HEK293T (cell line): ENCODE measurements at regions not wholly inside any gene's neighbourhood (a gene's known extent, or its start where the extent isn't known, plus 50 kb on each side); places are given as distances from the start of the nearest gene placed in this dataset.

Source experiments
- CTCF ChIA-PET: fragments of 350-600 bp; formaldehyde crosslinking; extraction: SDS; loops from one replicate; lab custom pipeline; 2021; ENCODE audit warnings: antibody characterized with exemption, inconsistent platforms; lab: Yijun Ruan, JAX
- POLR2A ChIA-PET: fragments of 350-600 bp; formaldehyde crosslinking; extraction: SDS; loops from one replicate; lab custom pipeline; 2020; ENCODE audit warnings: antibody characterized with exemption, inconsistent platforms; lab: Yijun Ruan, JAX
- DNase-seq: peaks from one replicate; pipeline ENCODE4 v3.0.0; 2012; ENCODE audit warnings: mixed read lengths; ENCODE audit errors: extremely low spot score
- ARNT ChIP-seq: fragments of 450-650 bp; IDR thresholded peaks from 2 replicates; pipeline ENCODE4 v1.6.1; 2017; ENCODE audit warnings: mild to moderate bottlenecking
- BHLHE40 ChIP-seq: fragments of 450-650 bp; IDR thresholded peaks from 2 replicates; pipeline ENCODE4 v1.6.1; 2016; ENCODE audit warnings: mild to moderate bottlenecking, moderate library complexity, borderline replicate concordance
- CTBP1 ChIP-seq: fragments of 450-650 bp; IDR thresholded peaks from 2 replicates; pipeline ENCODE4 v1.6.1; 2016; ENCODE audit warnings: borderline replicate concordance
- ELF4 ChIP-seq: fragments of 450-650 bp; IDR thresholded peaks from 2 replicates; pipeline ENCODE4 v1.6.1; 2017; ENCODE audit warnings: antibody characterized with exemption
- FOXA1 ChIP-seq: fragments of 450-650 bp; IDR thresholded peaks from 2 replicates; pipeline ENCODE4 v1.6.1; 2016; ENCODE audit warnings: mild to moderate bottlenecking
- FOXK2 ChIP-seq: fragments of 450-650 bp; IDR thresholded peaks from 2 replicates; pipeline ENCODE4 v1.6.1; 2016; ENCODE audit warnings: mild to moderate bottlenecking
- FOXM1 ChIP-seq: fragments of 450-650 bp; IDR thresholded peaks from 2 replicates; pipeline ENCODE4 v1.6.1; 2017; ENCODE audit warnings: mild to moderate bottlenecking, borderline replicate concordance
- HDGF ChIP-seq: fragments of 450-650 bp; IDR thresholded peaks from 2 replicates; pipeline ENCODE4 v1.6.1; 2017; ENCODE audit warnings: antibody characterized with exemption, borderline replicate concordance
- L3MBTL2 ChIP-seq: fragments of 450-650 bp; conservative IDR thresholded peaks from 2 replicates; pipeline ENCODE4 v1.6.1; 2016; ENCODE audit warnings: mild to moderate bottlenecking
- LEF1 ChIP-seq: fragments of 450-650 bp; IDR thresholded peaks from 2 replicates; pipeline ENCODE4 v1.6.1; 2017; ENCODE audit warnings: mild to moderate bottlenecking, borderline replicate concordance
- NFRKB ChIP-seq: fragments of 450-650 bp; IDR thresholded peaks from 2 replicates; pipeline ENCODE4 v1.6.1; 2016; ENCODE audit warnings: mild to moderate bottlenecking, moderate library complexity
- SP1 ChIP-seq: fragments of 450-650 bp; IDR thresholded peaks from 2 replicates; pipeline ENCODE4 v1.6.1; 2017
- SUZ12 ChIP-seq: fragments of 450-650 bp; IDR thresholded peaks from 2 replicates; pipeline ENCODE4 v1.6.1; 2016; ENCODE audit warnings: mild to moderate bottlenecking
- TARDBP ChIP-seq: fragments of 450-650 bp; IDR thresholded peaks from 2 replicates; pipeline ENCODE4 v1.6.1; 2016
- ZNF384 ChIP-seq: fragments of 450-650 bp; IDR thresholded peaks from 2 replicates; pipeline ENCODE4 v1.6.1; 2016
- TF ChIP-seq, protein P1 (sequence below): fragments of 450-650 bp; IDR thresholded peaks from 2 replicates; pipeline ENCODE4 v1.6.1; 2016

GRCh38 chrX:9285342-9285771 is 179.5 kb upstream of the TBL1X start:
- no peak for DNase-seq
- ChIA-PET CTCF (no interaction called here), POLR2A (no interaction called here)
- TF ChIP-seq, protein P1, sequence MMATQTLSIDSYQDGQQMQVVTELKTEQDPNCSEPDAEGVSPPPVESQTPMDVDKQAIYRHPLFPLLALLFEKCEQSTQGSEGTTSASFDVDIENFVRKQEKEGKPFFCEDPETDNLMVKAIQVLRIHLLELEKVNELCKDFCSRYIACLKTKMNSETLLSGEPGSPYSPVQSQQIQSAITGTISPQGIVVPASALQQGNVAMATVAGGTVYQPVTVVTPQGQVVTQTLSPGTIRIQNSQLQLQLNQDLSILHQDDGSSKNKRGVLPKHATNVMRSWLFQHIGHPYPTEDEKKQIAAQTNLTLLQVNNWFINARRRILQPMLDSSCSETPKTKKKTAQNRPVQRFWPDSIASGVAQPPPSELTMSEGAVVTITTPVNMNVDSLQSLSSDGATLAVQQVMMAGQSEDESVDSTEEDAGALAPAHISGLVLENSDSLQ: no peak
- TF ChIP-seq ZNF384: no peak
- TF ChIP-seq L3MBTL2: no peak
- TF ChIP-seq SUZ12: no peak
- TF ChIP-seq LEF1: no peak
- no peak for TF ChIP-seq ARNT
- no peak for TF ChIP-seq FOXM1
- no peak for TF ChIP-seq BHLHE40
- TF ChIP-seq ELF4: no peak
- no peak for TF ChIP-seq NFRKB
- no peak for TF ChIP-seq SP1
- no peak for TF ChIP-seq HDGF
- no peak for TF ChIP-seq TARDBP
- TF ChIP-seq FOXA1: no peak
- TF ChIP-seq CTBP1: no peak
- TF ChIP-seq FOXK2: no peak

GRCh38 chrX:9286234-9286633 is 178.6 kb upstream of the TBL1X start:
- no peak for TF ChIP-seq HDGF
- no peak for TF ChIP-seq BHLHE40
- TF ChIP-seq TARDBP: no peak
- no peak for TF ChIP-seq LEF1
- TF ChIP-seq, protein P1: no peak
- no peak for TF ChIP-seq ARNT
- no peak for TF ChIP-seq SUZ12
- no peak for TF ChIP-seq CTBP1
- TF ChIP-seq NFRKB: no peak
- no peak for TF ChIP-seq FOXM1
- no peak for TF ChIP-seq FOXK2
- TF ChIP-seq ELF4: no peak
- no peak for TF ChIP-seq SP1
- DNase-seq: no peak
- ChIA-PET POLR2A (no interaction called here), CTCF (no interaction called here)

- POLR2A ChIA-PET: no interaction called here
- no peak for TF ChIP-seq SP1
- TF ChIP-seq FOXA1: no peak
- TF ChIP-seq ZNF384: no peak
- no peak for TF ChIP-seq CTBP1
- TF ChIP-seq LEF1: no peak
- no peak for TF ChIP-seq FOXK2
- no peak for TF ChIP-seq NFRKB
- no peak for TF ChIP-seq L3MBTL2
- no peak for TF ChIP-seq SUZ12
- TF ChIP-seq TARDBP: no peak
- no peak for TF ChIP-seq FOXM1
- TF ChIP-seq, protein P1: no peak
- TF ChIP-seq ELF4: no peak
- TF ChIP-seq HDGF: no peak
- no peak for TF ChIP-seq BHLHE40
- peak; percentile 19 for DNase-seq
- CTCF ChIA-PET: no interaction called here
Observed at GRCh38 chrX:9291629-9292028, 173.2 kb upstream of the TBL1X start.

DNA sequence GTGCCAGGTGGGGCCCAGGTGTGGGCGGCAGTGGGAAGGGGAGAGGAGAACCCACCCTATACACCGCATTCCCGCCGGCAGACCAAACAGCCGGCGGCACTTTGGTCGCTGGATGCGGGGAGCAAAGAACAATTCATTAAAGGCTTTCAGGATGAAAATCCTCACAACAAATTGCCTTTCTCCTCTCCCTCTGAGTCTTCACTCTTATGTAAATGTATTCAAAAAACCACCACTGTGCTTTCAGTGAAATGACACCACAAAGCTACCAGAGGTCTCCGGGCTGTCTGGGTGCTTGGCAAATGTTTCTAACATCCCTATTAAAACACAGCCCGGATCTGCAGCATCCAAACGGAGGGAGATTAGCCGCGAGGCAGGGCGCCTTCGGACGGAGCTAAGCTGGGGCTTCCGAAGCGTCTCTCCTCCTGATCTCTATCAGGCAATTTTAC is 171.8 kb upstream of the TBL1X start:
- DNase-seq: no peak
- ChIA-PET CTCF (no interaction called here), POLR2A (no interaction called here)
- TF ChIP-seq ARNT (no peak), HDGF (no peak), FOXA1 (no peak), BHLHE40 (no peak), LEF1 (no peak), L3MBTL2 (no peak), SUZ12 (no peak), FOXK2 (no peak), ZNF384 (no peak), TARDBP (no peak), ELF4 (no peak), FOXM1 (no peak), CTBP1 (no peak), SP1 (no peak), NFRKB (no peak)
- TF ChIP-seq, protein P1: no peak

- CTCF ChIA-PET: no interaction called here
- no peak for TF ChIP-seq SUZ12
- no peak for TF ChIP-seq ARNT
- TF ChIP-seq FOXK2: no peak
- TF ChIP-seq FOXM1: no peak
- no peak for TF ChIP-seq CTBP1
- no peak for TF ChIP-seq TARDBP
- TF ChIP-seq HDGF: no peak
- TF ChIP-seq SP1: no peak
- TF ChIP-seq ZNF384: no peak
- TF ChIP-seq LEF1: no peak
- no peak for DNase-seq
- POLR2A ChIA-PET: no interaction called here
Observed at GRCh38 chrX:9293903-9294302, 171.0 kb upstream of the TBL1X start.

- no peak for TF ChIP-seq FOXM1
- no peak for TF ChIP-seq FOXK2
- TF ChIP-seq TARDBP: no peak
- ChIA-PET POLR2A (no interaction called here), CTCF (no interaction called here)
- DNase-seq: no peak
Observed at GRCh38 chrX:9295551-9295950, 169.3 kb upstream of the TBL1X start.
